ENCODE measurements at regions not wholly inside any gene's neighbourhood (a gene's known extent, or its start where the extent isn't known, plus 50 kb on each side); places are given as distances from the start of the nearest gene placed in this dataset.

DNA sequence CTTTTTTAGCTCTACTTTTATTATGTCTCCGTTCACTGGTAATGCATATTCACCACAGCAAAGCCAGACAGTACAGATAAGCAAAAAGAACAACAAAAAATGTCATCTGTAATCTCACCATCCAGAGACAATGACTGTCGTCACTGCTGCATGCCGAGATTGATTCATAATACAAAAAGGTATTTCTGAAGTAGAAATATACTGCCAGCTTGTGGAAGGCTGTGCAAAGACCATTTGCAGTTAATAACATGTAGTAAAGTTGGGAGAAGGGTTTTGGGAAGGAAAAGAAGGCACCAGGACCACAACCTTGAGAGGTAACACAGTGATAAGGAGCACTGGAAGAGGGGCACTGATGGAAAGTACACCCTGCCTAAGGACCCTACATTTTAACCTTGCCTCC, 223.0 kb upstream of the ZIC3 start:
- Histone ChIP-seq H3K27ac (no peak overlapping the region), H3K9me3 (replicated peaks) (no peaks in the 10 kb centered on the region), H3K36me3 (no peaks in the 10 kb centered on the region), H3K27me3 (replicated peaks) (no peaks in the 10 kb centered on the region), H3K4me3 (no peak overlapping the region), H3K4me1 (replicated peaks) (no peaks in the 10 kb centered on the region)
- no peak for DNase-seq (ENCODE audit: low read depth in 1 of 2, low spot score in 2 of 2)

DNA sequence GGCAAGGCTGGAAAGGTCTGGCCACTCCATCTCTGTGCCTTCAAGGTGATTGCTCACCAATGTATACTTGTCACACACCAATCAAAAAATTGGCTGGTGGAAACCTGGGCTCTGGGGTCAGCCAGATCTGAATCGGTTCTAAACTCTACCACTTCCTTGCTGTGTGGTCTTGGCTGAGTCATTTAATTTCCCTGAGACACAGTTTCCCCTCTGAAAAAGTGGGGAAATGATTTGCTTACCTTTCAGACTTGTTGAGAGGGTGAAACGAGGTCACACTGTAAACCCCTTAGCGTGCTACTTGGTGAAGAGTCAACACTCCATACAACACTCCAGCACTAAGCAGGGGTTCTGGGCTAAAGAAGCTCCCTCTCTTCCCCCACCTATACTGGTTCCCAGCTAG, 252.3 kb upstream of the ZIC3 start:
- DNase-seq (ENCODE audit: low read depth in 1 of 2, low spot score in 2 of 2) = no peak
- Histone ChIP-seq H3K27me3 (replicated peaks) (no peaks in the 10 kb centered on the region), H3K9me3 (replicated peaks) (no peaks in the 10 kb centered on the region), H3K4me3 (no peak overlapping the region), H3K36me3 (no peaks in the 10 kb centered on the region), H3K4me1 (replicated peaks) (no peaks in the 10 kb centered on the region), H3K27ac (no peak overlapping the region)

DNA sequence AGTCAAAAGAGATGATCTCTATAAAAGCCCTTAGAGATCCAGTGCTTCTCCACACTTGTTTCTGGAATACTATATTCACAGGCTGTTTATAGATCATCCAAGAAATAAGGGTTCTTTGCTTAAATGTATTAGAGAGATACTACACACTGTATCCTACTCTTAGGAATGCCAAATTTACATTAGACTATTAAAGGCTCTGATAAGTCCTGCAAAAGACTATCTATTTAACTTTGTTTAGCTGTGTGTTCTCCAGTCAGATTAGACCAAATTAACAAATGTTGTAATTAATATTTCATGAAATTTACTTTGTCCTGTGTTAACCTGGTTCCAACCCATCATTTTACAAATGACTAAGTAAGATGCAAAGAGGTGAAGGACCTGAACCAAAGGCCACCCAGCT, 260.5 kb upstream of the ZIC3 start:
- no peak overlapping the region for H3K4me3 ChIP-seq
- no peaks in the 10 kb centered on the region for H3K9me3 ChIP-seq (replicated peaks)
- H3K4me1 ChIP-seq (replicated peaks) = no peaks in the 10 kb centered on the region
- no peak overlapping the region for H3K27ac ChIP-seq
- H3K27me3 ChIP-seq (replicated peaks) = no peaks in the 10 kb centered on the region
- H3K36me3 ChIP-seq = no peaks in the 10 kb centered on the region
- no peak for DNase-seq (ENCODE audit: low read depth in 1 of 2, low spot score in 2 of 2)

DNA sequence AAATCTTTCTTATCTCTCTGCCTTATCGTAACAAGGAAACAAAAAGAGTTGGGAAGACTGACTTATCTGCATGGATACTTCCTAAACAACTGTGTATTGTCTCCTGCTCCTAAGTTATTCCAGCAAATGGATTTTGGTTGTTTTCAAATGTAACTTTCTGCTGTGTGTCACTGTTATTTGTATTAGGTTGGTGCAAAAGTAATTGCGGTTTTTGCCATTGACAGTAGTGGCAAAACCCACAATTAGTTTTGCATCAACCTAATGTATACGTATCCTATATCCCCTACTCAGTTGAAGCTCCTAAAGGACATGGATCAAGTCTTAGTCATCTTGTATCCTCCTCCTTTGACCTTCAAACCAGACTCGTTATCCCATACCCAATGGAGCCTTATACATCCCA, 263.4 kb upstream of the GPR101 start:
- no peaks in the 10 kb centered on the region for H3K36me3 ChIP-seq
- no peak for DNase-seq (ENCODE audit: low read depth in 1 of 2, low spot score in 2 of 2)
- H3K4me1 ChIP-seq (replicated peaks) = no peaks in the 10 kb centered on the region
- H3K27me3 ChIP-seq (replicated peaks) = no peaks in the 10 kb centered on the region
- no peaks in the 10 kb centered on the region for H3K9me3 ChIP-seq (replicated peaks)
- H3K27ac ChIP-seq = no peak overlapping the region
- H3K4me3 ChIP-seq = no peak overlapping the region

DNA sequence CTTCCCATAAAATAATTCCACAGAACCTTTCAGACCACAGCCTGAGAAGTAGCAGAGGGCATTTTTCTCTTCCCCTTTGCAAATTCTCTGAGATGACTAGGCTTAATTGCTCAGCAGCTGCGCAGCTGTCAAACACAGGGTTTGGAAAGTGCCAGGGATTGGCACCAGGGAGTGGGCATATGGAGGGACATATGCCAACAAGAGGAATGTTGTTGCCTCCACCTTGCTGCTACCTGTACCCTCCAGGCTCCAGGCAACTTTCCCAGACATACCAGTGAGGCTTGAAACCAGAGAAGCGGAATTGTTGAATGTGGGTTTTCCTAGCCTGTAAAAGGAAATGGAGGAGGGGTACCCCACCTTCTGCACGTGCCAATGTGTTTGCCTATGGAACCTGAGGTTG, 256.2 kb upstream of the GPR101 start:
- H3K27me3 ChIP-seq (replicated peaks) = no peaks in the 10 kb centered on the region
- no peaks in the 10 kb centered on the region for H3K4me1 ChIP-seq (replicated peaks)
- no peak overlapping the region for H3K4me3 ChIP-seq
- H3K27ac ChIP-seq = no peak overlapping the region
- H3K9me3 ChIP-seq (replicated peaks) = no peaks in the 10 kb centered on the region
- H3K36me3 ChIP-seq = no peaks in the 10 kb centered on the region
- no peak for DNase-seq (ENCODE audit: low read depth in 1 of 2, low spot score in 2 of 2)

DNA sequence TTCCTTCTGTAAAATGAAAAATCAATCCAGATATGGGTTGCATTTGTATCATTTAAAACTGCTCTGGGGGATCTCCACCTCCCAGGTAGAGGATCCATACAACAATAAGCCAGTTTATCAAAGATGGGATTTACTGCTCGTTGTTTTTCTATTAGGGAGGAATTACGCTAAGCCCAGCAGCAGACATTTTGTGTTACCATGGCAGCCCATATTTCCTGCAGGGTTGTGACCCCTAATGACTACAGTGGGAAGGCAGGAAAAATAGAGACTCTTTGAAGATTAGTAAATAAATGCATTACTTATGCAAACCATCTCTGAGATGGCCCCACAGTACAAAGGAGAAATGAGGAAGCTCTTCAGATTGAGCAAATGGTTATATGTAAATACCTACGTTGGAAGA, 253.4 kb upstream of the GPR101 start:
- no peak for DNase-seq (ENCODE audit: low read depth in 1 of 2, low spot score in 2 of 2)
- Histone ChIP-seq H3K36me3 (no peaks in the 10 kb centered on the region), H3K4me3 (no peak overlapping the region), H3K9me3 (replicated peaks) (no peaks in the 10 kb centered on the region), H3K27ac (no peak overlapping the region), H3K4me1 (replicated peaks) (no peaks in the 10 kb centered on the region), H3K27me3 (replicated peaks) (no peaks in the 10 kb centered on the region)

DNA sequence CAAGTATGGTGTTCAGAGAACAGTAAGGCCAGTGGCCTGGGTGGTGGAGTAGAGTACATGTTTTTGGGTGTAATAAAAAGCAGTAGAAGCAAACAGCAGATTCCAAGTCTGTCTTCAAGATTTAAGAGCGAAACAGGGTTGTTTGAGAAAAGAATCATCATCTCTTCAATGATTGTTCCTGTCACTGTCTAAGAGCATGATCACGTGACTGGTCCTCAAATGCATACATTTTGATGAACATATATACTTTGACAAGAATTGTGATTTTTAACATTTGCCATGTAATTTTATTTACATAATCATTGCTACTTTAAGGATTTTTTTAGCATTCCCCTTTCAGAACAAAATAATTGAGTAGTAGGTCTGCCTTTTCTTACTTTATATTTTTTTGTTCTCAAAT, 252.6 kb upstream of the GPR101 start:
- no peak overlapping the region for H3K27ac ChIP-seq
- H3K27me3 ChIP-seq (replicated peaks) = no peaks in the 10 kb centered on the region
- H3K4me3 ChIP-seq = no peak overlapping the region
- no peak for DNase-seq (ENCODE audit: low read depth in 1 of 2, low spot score in 2 of 2)
- no peaks in the 10 kb centered on the region for H3K36me3 ChIP-seq
- H3K4me1 ChIP-seq (replicated peaks) = no peaks in the 10 kb centered on the region
- H3K9me3 ChIP-seq (replicated peaks) = no peaks in the 10 kb centered on the region

DNA sequence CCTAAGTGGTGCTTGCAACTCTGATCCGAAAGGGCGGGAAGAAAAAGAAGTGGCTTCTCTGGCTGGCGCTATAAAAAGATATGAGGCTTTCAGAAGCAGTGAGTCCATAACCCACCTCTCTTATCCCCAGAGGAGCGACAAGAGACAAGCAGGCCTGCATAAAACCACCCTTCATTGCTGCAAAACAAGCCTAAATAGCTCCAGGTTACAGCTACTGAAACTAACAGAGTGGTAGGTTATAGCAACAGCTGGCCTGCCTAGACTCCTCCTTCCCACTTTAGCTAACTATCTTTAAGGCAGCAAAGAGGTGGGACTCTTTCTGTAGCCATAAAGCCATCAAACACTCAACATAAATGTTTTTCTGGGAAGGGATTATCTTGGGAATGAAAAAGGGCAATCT, 245.0 kb upstream of the GPR101 start:
- Histone ChIP-seq H3K4me3 (no peak overlapping the region), H3K36me3 (no peaks in the 10 kb centered on the region), H3K27me3 (replicated peaks) (no peaks in the 10 kb centered on the region), H3K27ac (no peak overlapping the region), H3K9me3 (replicated peaks) (no peaks in the 10 kb centered on the region), H3K4me1 (replicated peaks) (no peaks in the 10 kb centered on the region)
- DNase-seq (ENCODE audit: low read depth in 1 of 2, low spot score in 2 of 2) = no peak

DNA sequence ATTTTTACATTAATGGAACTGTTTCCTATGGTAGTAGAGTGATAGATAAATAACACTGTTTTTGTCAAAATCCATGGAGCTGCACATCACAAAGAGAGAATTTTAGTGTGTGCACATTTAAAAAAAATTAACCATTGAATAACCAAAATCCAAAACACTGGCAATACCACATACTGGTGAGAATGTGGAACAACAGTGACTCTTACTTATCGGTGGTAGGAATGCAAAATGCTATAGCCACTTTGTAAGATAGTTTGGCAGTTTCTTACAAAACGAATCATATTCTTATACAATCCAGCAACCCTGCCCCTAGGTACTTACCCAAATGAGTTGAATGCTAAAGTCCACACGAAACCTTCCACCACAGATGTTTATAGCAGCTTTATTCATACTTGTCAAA, 229.6 kb upstream of the GPR101 start:
- Histone ChIP-seq H3K27ac (no peak overlapping the region), H3K36me3 (no peaks in the 10 kb centered on the region), H3K9me3 (replicated peaks) (no peaks in the 10 kb centered on the region), H3K4me3 (no peak overlapping the region), H3K4me1 (replicated peaks) (no peaks in the 10 kb centered on the region), H3K27me3 (replicated peaks) (no peaks in the 10 kb centered on the region)
- no peak for DNase-seq (ENCODE audit: low read depth in 1 of 2, low spot score in 2 of 2)

DNA sequence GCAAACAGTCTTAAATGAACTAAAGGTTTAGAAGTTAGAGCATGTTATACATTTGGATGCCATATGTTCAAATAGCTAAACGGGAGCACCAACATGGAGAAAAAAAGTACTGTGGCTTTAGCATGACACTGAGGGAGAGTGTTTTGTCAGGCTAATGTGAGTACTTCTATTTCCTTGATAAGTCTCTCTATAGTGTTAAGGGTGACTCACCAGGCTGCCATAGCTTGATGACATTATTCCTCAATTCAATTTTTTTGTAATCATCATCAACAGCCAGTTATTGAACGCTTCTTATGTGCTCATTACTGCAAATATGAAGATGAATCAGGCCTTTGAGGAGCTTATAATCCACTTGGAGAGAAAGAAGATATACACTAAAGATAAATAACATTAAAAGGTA, 211.4 kb upstream of the GPR101 start:
- no peaks in the 10 kb centered on the region for H3K36me3 ChIP-seq
- no peak overlapping the region for H3K27ac ChIP-seq
- no peaks in the 10 kb centered on the region for H3K4me1 ChIP-seq (replicated peaks)
- no peak for DNase-seq (ENCODE audit: low read depth in 1 of 2, low spot score in 2 of 2)
- no peaks in the 10 kb centered on the region for H3K27me3 ChIP-seq (replicated peaks)
- no peaks in the 10 kb centered on the region for H3K9me3 ChIP-seq (replicated peaks)
- no peak overlapping the region for H3K4me3 ChIP-seq

DNA sequence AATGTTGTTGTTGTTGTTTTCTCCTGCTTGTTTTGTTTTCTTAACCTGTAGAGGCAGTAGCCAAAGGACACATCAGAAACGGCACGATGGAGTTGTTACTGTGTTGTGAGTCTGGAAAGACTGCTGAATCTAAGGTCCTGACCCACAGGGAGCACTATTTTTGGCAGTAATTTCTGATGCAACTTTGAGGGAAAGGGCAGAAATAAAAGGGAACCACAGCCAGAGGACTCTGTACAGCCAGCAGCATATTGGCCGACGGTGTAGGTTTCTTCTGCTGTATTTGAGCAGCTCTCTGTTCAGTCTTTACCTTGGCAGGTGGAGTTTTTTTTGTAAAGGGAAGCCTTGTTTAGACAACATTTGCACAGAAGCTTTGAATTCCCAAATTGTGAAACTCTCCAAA, 203.0 kb upstream of the GPR101 start:
- no peak for DNase-seq (ENCODE audit: low read depth in 1 of 2, low spot score in 2 of 2)
- Histone ChIP-seq H3K36me3 (no peaks in the 10 kb centered on the region), H3K27ac (no peak overlapping the region), H3K4me1 (replicated peaks) (no peaks in the 10 kb centered on the region), H3K4me3 (no peak overlapping the region), H3K9me3 (replicated peaks) (no peaks in the 10 kb centered on the region), H3K27me3 (replicated peaks) (no peaks in the 10 kb centered on the region)

DNA sequence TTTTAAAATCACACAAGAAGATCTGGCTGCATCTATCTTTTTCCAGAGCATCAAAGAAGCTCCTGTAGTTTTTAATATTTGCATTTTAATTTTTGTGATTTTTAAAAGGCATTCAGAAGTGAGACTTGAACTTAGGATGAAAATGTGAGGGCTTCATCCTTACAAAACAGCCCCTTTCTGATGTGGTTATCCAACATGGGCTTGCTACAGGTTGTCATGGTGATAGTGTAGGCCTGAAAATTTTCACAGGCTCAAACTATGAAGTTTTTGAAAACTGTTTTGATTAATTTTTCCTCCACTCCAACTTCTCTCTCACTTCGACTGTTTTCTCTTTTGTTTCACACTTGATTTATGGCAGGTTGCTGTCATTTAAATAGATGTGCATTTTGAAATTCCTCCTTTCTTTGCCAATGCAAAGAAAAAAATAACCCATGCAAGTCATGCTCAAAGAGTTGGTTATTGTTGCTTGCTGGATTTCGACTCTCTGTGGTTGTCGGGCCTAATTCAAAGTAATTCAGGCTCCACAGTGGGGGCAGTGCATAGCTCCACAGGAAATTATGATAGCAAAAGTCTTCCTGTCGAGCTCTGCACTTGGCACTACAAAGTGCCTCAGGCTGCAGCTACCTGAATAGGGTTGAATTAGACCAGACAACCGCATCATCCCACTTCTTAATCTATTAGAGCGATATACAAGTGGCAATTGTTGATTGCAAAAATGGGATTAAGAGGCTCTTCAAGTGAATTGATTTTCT, 201.0 kb upstream of the GPR101 start:
- H3K9me3 ChIP-seq (replicated peaks) = no peaks in the 10 kb centered on the region
- no peaks in the 10 kb centered on the region for H3K36me3 ChIP-seq
- H3K27ac ChIP-seq = no peak overlapping the region
- H3K4me1 ChIP-seq (replicated peaks) = no peaks in the 10 kb centered on the region
- no peak for DNase-seq (ENCODE audit: low read depth in 1 of 2, low spot score in 2 of 2)
- no peak overlapping the region for H3K4me3 ChIP-seq
- no peaks in the 10 kb centered on the region for H3K27me3 ChIP-seq (replicated peaks)

DNA sequence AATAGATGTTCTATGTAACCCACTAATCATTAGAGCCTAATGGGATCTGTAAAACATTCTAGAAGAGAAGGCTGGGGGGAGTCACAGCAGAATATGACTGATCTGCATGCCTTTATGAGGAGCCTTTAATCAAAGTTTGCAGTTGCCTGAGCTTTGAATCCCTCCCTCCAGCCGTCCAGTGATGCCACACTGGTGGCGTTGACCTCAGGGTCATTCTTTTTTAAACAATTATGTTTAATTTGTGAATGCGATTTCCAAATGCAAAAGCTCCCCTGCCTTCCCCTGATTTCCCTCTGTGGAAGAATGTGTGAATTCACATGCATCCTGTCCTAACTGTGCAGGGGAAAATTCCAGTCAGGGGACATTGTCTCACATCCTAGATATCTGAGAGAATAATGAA, 199.7 kb upstream of the GPR101 start:
- H3K4me3 ChIP-seq = no peak overlapping the region
- H3K27ac ChIP-seq = no peak overlapping the region
- H3K27me3 ChIP-seq (replicated peaks) = no peaks in the 10 kb centered on the region
- no peaks in the 10 kb centered on the region for H3K4me1 ChIP-seq (replicated peaks)
- H3K9me3 ChIP-seq (replicated peaks) = no peaks in the 10 kb centered on the region
- no peak for DNase-seq (ENCODE audit: low read depth in 1 of 2, low spot score in 2 of 2)
- no peaks in the 10 kb centered on the region for H3K36me3 ChIP-seq

DNA sequence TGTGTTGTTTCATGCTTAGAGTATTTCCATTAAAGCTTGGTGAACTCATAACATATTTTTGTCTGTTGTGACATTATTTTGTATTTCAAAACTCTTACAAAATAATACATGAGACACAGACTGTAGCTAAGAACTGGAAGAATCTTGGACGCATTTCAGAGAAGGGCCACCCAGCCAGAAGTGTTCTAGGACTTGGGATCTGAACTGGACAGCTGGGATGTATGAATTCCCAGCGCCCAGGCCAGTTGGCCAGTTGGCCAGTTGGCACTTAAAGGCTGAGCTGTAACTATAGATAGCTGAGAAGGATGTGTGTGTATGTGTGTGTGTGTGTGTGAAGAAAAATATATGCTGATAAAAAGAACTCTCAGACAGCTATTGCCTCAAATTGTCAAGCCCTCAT, 193.4 kb upstream of the GPR101 start:
- Histone ChIP-seq H3K4me1 (replicated peaks) (no peaks in the 10 kb centered on the region), H3K9me3 (replicated peaks) (no peaks in the 10 kb centered on the region), H3K27me3 (replicated peaks) (no peaks in the 10 kb centered on the region), H3K4me3 (no peak overlapping the region), H3K36me3 (no peaks in the 10 kb centered on the region), H3K27ac (no peak overlapping the region)
- DNase-seq (ENCODE audit: low read depth in 1 of 2, low spot score in 2 of 2) = no peak

DNA sequence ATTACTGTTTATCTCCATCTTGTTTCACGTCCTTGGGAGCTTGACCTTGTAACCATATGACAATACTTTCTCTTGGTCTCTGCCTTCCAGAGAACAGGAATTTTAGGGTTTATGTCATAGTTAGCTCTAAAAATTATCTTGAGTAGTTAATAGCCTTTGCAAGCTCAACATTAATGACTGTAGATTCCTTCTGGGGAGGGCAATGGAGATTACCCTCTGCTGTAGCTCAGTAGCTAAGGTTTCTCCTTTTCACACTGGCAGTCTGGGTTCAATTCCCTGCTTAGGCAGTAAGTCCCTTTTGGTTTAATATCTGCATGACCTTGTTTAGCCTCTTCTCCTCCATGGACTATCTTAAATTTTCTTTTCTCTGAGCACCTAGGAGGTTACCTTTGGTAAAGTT, 181.7 kb upstream of the GPR101 start:
- Histone ChIP-seq H3K36me3 (no peaks in the 10 kb centered on the region), H3K27ac (no peak overlapping the region), H3K4me1 (replicated peaks) (no peaks in the 10 kb centered on the region), H3K27me3 (replicated peaks) (no peaks in the 10 kb centered on the region), H3K4me3 (no peak overlapping the region), H3K9me3 (replicated peaks) (no peaks in the 10 kb centered on the region)
- DNase-seq (ENCODE audit: low read depth in 1 of 2, low spot score in 2 of 2) = no peak
